ENCODE measurements at regions not wholly inside any gene's neighbourhood (a gene's known extent, or its start where the extent isn't known, plus 50 kb on each side); places are given as distances from the start of the nearest gene placed in this dataset.

DNA sequence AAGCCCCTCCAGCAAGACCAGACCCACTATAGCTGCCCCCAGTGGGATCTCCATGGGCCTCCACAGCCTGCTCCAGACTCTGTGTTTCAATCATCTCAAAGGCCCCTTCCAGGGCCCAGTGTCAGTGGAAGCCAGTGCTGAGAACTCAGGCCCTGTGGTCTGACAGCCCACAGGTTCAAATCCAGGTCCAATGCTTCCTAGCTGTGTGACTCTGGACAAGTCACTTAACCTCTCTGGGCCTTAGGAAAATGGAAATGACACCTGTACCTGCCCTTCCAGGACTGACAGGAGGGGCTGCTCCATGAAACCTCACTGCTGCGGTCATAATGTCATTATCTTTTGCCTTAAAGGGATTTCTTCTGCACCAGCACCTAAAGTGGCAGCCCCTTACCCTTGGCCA lies 101.9 kb downstream of the NCOR2 start:
- no peak for TF ChIP-seq CTCF (IDR thresholded peaks at IDR 0.05; ENCODE audit: low read length, missing control alignments)
- DNase-seq (ENCODE audit: low read depth): no peak
- no peak overlapping the region for H3K4me3 ChIP-seq (replicated peaks; ENCODE audit: low read depth, low read length)

- no peak overlapping the region for H3K4me3 ChIP-seq (replicated peaks; ENCODE audit: low read depth, low read length)
- DNase-seq (ENCODE audit: low read depth): no peak
- no peak for TF ChIP-seq CTCF (IDR thresholded peaks at IDR 0.05; ENCODE audit: low read length, missing control alignments)
Observed at GRCh38 chr12:124464830-124465229, 102.6 kb downstream of the NCOR2 start.

GRCh38 chr12:124464062-124464461 lies 103.3 kb downstream of the NCOR2 start:
- no peak for DNase-seq (ENCODE audit: low read depth)
- no peak for TF ChIP-seq CTCF (IDR thresholded peaks at IDR 0.05; ENCODE audit: low read length, missing control alignments)
- H3K4me3 ChIP-seq (replicated peaks; ENCODE audit: low read depth, low read length): no peak overlapping the region

- TF ChIP-seq CTCF (IDR thresholded peaks at IDR 0.05; ENCODE audit: low read length, missing control alignments): no peak
- DNase-seq (ENCODE audit: low read depth): no peak
- no peak overlapping the region for H3K4me3 ChIP-seq (replicated peaks; ENCODE audit: low read depth, low read length)
Observed at GRCh38 chr12:124463341-124463921, 104.0 kb downstream of the NCOR2 start.

DNA sequence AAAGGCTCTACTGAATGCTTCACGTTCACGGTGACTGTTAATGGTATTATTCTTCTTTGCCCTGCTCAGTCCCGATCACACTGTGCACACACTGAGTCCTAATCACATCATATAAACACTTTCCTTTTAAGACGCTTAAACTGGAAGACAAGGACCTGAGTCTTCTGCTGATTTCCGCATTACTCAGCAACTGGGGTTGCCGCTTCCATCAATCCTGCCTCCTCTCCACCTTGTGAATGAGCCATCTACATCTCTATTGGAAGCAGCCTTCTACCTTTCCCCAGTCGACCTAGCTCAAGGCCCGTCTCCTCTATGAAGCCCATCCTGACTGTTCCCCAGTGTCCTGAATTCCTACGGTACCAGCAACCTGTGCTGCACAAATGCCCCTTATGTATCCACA lies 104.7 kb downstream of the NCOR2 start:
- no peak for TF ChIP-seq CTCF (IDR thresholded peaks at IDR 0.05; ENCODE audit: low read length, missing control alignments)
- no peak overlapping the region for H3K4me3 ChIP-seq (replicated peaks; ENCODE audit: low read depth, low read length)
- no peak for DNase-seq (ENCODE audit: low read depth)

DNA sequence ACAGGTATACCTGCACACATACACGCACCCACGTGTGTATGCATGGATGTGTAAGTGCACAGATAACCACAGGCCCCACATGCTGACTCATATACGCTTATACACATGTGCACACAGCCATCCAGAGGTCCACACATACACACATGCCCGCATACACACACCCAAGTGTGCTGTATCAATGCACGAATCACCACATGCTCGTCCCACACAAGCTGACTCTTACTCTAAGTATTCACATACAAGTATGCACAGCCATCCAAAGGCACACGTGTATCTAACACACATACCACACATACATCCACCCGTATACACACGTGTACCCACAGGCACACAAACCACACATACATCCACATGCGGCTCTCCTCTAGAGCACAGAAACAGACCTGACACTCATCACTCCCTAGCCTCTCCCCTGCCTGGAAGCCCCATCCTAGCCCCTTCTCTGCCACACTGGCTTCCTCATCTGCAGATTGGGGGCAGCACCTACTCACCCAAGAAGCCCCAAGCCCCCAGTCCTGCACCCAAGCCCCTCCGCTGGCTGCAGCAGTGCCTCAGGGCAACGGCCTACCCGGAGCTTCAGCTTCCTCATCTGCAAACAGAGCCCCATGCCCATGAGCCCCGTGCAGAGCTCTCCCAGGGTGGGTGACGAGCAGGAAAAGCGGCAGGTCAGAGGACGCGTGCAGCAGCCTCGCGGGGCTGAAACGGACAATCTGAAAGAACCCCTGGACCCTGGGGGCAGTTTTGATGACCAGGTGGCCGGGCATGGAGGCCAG lies 105.4 kb downstream of the NCOR2 start:
- H3K4me3 ChIP-seq (replicated peaks; ENCODE audit: low read depth, low read length): no peak overlapping the region
- no peak for DNase-seq (ENCODE audit: low read depth)
- TF ChIP-seq CTCF (IDR thresholded peaks at IDR 0.05; ENCODE audit: low read length, missing control alignments): no peak

- TF ChIP-seq CTCF (IDR thresholded peaks at IDR 0.05; ENCODE audit: low read length, missing control alignments): no peak
Observed at GRCh38 chr12:124461241-124461673, 106.2 kb downstream of the NCOR2 start.

More at GRCh38 chr12:124461241-124461673, 106.2 kb downstream of the NCOR2 start:
- no peak overlapping the region for H3K4me3 ChIP-seq (replicated peaks; ENCODE audit: low read depth, low read length)
- no peak for DNase-seq (ENCODE audit: low read depth)

Measured in fibroblast of pulmonary artery (primary cell).